ENCODE measurements at regions not wholly inside any gene's neighbourhood (a gene's known extent, or its start where the extent isn't known, plus 50 kb on each side); places are given as distances from the start of the nearest gene placed in this dataset.

DNA sequence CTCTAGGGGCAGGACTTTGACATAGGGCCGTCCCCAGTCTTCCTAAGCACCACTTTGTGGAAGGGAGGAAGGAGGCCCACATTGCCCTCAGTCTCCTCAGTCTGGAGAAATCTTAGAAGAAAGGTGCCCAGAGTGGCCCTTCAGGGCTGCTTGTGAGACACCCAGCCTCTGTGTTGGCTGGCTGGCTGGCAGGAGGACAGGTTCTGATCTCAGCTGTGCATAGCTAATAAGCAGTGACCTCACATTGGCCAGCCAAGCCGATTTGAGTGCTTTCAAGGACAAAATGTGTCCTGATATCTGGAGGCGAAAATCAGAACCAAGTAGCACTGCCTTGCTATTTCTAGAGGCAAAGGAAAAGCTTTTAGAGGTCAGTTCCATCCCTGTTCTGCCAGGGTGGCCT lies 211.5 kb downstream of the BCOR start:
- no peak for DNase-seq

DNA sequence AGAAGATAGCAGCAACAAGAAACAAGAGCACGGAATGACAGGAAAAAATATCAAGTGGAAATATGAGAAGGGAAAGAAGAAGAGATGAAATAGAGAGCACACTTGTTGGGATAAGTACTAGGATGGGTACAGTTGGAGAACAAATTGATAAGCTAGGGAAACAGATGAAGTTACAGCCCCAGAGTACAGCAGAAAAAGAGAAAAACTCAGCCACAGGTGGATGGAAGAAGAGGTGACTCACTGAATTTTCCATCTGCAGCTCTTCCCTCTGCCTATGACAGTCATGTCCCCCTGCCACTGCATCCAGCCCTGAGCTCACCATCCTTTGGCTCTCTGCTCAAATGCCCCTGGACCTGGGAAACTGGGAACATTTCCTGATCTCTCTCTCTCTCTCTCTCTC lies 209.0 kb downstream of the BCOR start:
- DNase-seq: no peak

DNA sequence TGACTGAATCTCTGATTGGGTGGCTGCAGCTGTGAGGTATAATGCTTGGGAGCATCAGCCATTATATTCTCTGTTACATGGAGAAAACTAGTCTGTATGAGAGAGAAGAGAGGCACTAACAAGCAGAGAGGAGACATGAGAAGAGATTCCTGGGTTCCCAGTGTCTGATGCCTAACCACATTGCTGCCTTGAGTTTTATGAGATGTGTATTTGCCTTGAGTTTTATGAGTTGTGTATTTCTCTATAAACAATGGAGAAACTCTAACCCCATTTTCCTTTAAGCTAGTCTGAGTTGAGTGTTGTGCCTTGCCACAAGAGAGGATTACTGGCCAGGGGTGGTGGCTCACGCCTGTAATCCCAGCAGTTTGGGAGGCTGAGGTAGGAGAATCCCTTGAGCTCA lies 208.1 kb downstream of the BCOR start:
- no peak for DNase-seq

DNA sequence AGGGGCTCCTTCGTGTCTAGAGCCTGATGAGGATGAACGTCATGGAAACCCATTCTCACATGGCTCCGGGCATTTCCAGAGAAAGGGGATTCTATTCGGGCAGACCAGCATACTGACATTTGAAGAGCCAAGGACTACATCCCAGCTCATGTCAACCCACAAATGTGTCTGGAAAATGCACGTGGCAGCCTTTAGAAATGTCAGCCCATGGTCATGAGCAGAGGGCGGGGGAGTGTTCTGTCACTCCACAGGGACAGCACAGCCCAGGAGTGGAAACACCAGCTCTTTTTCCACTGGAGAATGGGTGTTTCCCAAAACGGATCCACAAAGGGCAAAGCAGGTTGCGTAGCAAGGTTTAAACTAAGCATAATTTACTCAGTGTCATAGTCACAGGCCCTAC lies 207.0 kb downstream of the BCOR start:
- no peak for DNase-seq

DNA sequence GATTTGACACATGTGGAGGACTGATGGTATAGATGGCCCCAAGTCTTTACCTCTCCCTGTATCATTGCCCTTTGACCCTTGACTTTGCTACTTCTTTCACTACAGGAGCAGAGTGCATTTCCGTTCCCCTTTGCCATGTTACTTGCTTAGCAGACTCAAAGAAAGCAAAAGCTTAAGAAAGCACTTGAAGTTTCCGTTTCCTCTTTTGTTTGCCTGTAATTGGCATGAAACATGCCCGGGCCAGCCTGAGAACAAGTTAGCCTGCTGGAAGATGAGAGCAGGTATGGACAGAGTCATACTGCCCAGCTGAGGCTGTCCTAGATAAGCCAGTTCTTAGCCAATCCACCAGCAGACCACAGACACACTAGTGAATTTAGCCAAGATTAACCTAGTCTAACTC lies 206.0 kb downstream of the BCOR start:
- DNase-seq: peak; percentile 26

DNA sequence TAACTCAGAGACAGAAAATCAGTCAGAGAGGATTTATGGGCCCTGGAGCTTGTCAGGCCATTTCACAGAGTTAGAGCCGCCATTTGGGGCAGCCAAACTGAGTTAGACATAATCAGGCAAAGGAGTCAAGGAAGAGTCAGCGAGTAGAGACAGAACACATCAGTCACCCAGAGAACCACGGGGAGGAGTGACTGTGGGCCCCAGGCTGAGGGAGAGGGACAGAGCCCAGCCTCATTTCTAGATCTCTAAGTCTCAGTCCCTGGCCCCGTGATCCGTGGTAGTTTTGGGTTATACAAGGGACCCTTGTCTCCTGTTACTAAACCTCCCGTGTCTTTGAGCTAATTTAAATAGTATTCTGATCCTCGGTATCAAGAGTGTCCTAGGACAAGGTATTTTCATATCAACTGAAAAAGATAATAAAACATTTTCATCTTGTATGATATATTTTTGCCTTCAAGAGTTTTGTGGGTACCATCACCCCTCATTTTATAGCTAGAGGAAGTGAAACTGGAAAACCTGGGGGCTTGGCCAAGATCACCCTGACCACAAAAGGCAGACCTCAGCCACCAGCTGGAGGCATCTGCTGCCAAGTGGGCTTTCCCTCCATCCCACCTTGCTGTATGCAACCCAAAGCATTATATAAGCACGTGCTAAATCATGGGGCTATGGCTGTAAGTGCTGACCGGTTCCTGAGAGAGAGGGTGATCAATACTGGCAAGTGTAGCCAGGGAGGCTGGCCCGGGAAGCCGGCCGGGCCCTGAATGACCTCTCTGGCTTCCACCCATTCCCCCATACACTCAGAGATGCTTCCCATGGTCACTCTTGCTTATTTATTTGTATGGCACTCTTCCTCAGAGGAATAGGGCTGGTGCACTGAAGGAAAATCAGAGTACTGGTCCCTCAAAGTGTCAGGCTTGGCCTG lies 204.1 kb downstream of the BCOR start:
- no peak for DNase-seq

DNA sequence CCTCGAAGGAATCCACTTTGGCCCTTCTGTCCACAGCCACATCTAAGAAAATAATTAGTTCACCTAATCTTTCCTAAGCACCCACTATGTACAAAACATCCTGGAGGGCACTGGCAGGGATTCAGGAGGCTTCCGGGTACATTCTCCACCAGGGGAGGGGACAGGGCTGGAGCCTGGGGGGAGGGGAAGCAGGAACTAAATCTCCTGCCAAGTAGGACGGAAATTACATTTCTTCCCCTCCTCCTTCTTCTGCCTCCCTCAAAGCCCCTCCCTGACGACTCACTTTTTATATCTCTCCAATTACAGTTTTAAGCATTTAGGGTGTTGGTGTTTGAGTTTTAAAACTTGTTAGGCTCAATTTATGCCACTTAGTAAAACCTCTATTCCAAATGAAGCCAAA lies 203.1 kb downstream of the BCOR start:
- DNase-seq: no peak

DNA sequence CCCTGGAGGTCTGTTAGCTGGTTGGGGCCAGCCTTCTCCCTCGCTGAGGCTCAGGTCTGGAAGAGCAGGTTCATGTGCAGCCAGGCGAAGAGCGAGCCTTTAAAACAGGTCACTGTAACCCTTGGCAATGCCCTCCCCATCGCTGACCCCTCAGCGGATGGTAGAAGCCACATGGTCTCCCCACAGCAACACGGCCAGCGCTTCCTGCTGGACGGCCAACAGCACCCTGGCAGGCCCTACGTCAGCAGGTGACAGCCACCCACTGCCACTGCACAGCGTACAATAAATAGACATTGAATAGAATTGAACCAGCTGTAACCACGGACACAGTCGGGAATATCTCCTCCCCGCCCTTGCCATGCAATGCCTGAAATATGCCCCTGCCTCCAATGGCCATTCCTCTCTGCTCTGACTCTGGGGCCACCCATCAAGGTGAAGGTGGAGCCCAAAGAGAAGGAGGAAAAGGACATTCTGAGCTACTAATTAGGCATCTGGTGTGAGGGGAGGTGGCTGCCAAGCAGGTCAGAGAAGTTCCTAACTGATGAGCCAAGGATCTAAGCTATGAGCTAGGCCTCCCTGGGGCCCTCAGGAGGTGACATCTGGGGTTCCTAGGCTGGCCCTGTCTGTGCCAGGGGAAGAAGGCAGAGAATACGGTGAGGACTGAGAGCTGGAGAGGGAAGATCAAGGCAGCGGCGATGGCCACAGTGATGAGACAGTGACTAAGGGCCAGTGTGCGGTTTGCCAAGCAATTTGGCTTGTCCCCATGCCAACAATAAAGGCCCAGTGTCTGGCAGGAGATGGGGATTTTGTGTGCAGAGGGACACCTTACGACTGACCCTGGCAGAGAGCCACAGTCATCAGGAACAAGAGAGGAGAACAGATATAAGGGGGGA lies 202.3 kb downstream of the BCOR start:
- no peak for DNase-seq

DNA sequence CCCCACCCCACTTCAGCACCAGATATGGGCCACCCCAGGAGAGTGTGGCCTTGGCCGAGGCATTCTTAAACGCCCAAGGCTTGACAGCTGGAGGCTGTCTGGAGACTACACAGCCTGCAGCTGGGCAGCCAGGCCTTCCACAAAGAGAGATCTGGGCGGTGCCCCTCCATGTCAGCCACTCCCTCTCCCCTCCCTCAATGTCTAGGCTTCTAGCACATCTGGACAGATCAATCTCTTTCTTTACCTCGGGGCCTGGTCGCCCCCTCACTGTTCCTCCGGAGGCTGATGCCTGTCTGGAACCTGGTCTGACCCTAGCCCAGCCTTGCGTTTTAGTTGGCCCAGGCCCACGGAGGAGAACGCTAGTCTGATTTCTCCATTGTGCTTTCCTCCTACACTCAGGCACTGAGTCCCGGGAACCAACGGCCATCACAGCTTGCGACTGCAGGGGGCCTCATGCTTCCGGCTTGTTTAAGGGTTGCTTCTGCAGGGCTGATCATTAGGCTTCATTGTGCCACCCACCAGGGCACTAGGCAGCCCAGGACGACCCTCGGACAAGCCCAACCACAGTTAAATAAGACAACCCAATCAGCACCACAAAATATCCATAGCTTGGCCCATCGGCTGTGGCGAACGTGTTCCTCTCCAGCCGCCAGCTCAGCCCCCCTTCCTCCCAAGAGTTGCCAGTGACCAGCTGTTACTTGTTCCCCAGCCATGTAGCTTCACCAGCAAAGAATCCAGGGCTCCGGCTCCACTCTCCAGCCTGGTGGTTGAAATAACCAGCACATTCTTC lies 200.6 kb downstream of the BCOR start:
- no peak for DNase-seq

DNA sequence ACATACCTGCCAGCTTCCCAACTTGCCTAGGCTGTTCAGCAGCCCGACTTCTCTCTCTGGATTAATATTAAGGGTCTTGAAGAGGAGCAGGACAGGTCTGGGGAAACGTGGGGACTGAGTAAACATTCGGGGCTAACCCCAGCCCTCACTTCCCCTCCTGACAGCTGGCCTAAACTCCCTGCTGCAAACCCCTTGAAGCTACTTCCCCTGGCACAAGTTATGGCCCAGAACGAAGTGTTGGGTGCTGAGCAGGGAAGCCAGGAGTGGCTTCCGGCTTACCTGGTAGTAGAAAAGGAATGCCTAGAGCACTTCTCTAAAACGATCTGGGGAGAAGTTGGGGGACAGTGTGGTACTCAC lies 200.0 kb downstream of the BCOR start:
- DNase-seq: no peak

DNA sequence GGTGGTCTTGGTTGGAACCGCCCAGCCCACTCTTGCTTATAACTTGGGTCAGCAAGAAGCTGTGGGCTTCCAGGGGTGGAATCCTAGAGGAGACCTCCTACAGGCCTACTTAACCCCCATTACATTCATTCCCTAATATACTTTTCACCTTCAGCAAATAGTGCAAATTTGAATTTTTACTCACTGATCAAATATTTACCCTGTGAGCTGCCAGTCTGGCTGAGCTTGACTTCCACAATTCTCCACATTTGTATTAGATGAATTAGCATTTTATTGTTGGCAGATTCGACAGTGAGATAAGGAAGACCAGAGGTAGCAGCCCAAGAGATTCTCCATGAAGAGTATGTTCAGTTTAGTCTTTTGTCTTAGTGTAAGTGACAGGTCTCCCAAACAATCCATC lies 199.6 kb downstream of the BCOR start:
- no peak for DNase-seq

DNA sequence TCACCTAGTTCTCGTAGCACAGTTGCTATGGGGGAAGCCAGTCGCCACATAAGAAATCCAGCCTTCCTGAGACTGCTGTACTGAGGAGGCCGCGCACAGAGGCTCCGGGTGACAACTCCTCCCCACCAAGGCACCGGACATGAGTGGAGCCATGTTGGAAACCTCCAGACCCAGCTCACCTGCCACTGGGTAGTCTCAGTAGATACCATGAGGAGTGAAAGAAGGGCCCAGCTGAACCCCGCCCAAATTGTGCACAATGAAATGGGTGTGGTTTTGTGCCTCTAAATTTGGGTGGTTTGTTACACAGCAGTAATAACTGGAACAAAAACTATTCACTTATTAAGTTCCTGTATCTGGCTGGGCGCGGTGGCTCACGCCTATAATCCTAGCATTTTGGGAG lies 198.7 kb downstream of the BCOR start:
- no peak for DNase-seq

DNA sequence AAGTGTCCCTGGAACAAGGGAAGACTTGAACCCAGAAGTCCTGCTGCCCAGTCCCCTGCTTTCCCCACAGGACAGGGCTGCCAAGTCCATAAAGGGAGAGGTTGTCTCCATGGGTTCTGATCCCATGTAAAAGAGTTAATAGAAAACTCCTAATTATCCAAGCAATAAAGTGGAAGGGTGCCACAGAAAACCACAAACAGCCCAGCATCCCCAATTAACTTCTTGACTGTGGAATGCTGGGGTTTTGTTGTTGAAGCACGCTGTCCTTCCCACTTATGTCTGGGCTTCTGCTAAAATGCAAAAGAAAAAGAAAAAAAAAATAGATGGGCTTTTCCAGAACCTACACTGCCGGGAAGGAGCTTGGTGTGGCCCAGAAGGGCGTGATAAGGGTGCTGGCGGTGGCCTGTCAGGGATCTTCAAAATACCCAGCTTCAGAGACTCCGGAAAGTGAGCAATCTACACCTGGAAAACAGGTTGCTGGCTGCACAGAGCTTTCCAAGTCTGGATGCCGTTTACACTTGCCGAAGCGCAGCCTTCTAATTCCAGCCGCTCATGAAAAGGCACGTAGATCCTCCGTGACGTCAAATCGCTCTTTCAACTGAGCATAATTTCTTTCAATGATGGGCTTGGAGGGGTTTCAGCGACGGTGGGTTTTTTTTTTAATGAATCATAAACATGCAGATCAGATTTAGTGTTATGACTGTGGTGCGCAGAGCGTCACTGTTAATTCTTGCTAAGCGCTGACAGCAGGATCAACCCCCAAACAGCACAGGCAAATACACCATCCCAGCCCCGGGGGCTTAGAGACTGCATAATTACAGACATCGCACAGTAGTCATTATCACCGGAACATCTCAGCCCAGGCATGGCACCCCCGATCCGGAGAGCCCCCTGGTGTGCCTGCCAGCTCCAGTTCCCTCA lies 197.6 kb downstream of the BCOR start:
- no peak for DNase-seq

DNA sequence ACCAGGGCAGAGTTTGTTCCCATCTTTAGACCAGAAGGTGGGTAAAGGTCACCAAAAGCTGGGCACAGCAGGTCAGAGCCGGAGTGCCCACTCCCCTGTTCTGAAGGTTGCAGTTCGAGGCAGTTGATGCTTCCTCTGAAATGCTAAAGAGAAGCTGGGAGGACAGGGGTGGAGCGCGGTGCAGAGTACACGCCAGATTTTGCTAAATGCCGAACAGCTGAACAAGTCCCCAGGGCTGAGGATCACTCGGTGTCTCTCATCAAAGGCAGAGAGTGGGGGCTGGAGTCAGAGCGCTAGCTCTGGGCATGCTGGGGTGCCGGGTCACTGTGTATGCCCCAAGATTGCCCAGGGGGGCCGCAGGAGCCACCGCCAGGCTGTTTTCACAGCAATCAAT lies 197.0 kb downstream of the BCOR start:
- no peak for DNase-seq

DNA sequence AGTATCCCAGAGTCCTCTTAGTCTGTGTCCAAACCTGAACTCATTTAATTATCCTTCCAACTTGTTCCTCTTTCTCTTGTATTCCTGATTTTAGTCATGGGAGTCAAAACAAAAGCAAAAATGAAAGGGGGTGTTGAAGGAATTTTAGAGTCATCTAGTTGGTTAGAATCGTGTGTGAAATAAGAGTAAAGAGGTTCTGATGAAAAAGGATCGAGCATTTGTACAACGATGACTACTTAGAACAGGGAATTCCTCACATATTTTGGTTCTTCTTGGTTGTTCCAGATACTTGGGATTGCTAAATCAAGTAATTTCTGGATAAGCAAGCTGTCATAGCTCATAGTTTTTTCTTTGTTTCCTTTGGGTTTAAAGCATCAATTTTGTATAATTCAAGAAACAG lies 194.4 kb downstream of the BCOR start:
- no peak for DNase-seq

DNA sequence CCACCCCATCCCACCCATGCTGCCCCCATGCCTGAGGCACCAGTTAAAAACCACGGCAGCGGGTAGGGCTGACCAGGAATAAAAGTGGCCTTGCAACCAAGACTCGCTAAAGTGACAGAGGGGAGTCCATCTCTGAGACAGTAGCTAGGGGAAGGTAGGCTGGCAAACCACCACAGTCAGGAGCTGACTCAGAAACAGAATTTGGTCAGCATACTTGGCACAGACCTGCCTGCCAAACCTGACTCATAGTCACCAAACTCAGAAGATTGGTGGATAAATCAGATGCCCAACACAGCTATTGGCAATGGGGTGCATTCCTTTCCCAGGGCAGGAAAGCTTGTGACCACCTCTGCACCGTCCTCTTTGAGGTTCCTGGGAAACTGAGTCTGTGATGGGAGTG lies 193.8 kb downstream of the BCOR start:
- DNase-seq: no peak

DNA sequence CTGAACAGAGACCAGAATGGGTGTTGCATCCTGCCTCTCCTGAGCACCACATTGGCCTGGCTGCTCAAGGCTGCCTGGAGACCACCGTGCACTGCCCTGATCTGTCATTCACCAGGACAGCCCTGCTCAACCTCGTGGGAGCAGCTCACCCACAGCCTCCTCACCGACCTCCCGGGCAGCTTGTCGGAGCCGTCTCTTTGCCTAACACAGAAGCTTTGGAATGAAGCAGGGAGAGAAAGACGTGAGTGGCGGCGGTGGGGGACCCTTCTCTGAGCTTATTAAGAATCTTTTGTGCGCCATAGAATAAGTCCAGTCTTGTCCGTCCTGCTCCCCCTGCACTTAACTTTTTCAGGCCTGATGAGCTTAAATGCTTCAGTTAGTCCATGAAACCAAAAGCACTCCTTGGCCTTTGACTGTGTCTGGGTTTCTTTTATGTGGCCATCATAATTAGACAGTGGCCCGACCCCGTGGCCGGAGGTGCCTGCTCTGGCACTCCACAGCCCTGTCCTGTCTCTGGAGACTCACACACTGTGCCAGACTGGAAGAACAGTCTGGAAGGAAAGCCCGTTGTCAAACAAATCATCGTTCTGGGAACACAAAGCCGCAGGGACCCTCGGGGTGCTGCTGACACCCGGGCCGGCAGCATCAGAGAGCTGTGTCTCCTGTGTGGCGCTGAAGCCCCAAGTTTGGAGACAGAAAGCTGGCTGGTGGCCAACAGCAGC lies 192.8 kb downstream of the BCOR start:
- DNase-seq: no peak

DNA sequence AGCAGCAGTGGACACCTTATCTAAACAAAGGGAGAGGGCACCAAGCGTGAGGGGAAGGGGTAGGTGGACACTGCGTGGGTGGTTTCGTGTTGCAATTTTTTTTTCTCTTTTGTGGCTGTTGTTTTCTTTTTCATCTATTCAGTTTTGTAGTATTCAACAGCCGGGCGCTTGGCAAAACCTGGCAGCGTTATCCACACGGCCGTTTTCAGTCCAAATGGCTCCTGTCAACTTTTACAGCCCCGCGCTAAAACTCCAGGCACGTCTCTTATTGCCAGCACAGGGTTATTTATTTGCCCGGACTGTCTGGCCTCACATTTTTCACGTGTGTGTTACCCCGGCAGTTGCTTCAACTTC lies 192.2 kb downstream of the BCOR start:
- DNase-seq: no peak

DNA sequence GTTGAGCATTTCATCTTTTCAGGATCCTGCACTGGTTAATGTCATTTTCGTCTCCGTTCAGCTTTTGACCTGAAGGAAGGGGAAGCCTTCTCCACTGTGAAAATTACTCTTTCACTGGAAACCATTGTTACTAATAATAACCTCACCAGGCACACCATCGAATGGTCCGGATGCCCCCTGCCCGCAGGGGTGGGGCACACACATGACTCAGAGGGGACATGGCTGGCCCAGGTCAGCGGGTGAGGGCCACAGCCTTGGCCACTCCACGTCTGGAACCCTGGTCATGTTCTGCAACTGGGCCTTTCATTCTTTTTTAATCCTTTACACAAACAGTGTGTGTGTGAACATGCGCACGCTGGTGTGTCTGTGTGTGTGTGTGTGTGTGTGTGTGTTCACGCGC lies 191.8 kb downstream of the BCOR start:
- no peak for DNase-seq

DNA sequence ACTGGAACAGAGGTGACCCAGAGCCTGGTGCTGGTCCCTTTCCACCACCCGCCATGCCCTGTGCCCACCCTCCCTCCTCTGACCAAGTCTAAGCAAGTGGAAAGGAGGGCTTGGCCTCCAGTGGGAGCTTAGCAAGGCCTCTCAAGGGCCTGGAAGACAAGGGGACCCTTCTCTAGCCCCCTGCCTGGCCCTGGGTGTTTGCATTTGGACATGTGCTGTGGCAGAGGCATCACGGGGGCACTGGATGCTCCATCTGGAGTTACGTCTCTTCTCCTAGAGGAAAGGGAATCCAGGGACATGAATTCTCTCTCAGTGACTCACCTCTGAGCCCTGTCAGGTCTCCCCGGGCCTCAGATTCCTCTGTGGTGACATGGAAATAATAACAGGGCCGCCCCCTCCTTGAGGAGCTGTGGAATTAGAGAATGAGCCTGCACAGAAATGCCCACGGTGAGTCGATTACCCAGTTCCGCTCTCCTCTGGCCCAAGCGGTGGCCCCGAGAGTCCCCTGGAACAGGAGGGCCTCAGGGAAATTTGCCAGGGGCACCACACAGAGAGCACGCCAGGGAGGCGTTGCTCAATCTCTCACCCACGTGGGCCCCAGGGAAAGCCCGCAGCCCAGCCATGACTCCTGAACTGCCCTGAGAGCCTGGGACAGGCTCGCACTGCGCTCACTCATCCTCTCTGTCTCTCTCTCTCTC lies 189.6 kb downstream of the BCOR start:
- no peak for DNase-seq

DNA sequence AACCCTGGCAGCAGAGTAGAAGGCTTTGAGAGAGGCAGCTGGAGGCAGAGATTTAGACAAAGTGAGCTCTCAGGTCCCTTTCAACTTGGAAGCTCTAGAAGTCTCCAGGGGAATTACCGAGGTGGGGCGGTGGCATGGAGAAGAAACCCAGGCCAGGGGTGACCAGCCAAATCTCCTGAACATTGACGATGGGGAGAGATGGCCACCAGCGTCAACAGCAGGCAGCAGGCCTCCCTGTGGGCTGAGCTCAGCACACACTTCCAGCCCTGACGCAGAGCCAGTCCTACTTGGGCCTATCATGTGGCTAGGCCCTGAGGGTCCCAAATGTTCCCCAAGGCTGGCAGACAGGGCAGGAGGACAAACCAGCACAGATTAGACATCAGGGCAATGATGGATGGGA lies 187.8 kb downstream of the BCOR start:
- no peak for DNase-seq

Data from DMS79 (cell line).